NCI-H2029 treated with DMSO at 0.1 percent for 48 hours (cell line): ENCODE measurements at regions not wholly inside any gene's neighbourhood (a gene's known extent, or its start where the extent isn't known, plus 50 kb on each side); places are given as distances from the start of the nearest gene placed in this dataset.

ENCODE experiments used
- DNase-seq: peaks from one replicate; lab custom pipeline; 2025; lab: John Stamatoyannopoulos, UW

DNA sequence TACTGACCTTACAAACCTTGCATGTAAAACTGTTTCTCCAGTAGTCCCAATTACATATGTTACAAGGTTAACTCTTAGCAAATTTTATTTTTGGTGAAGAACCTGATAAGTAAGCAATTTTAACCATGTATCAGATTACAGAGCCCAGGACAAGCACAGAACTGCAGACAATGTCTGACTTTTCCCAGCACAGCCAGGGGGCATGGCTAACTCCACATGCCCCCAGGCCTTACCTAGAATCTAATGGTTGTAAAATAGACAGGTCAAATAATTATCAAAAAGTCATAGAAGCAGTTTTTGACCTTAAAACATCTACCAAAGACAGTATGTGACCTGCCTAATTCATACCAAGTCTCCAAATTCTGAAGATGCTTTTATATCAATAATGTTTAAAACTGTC is 364.1 kb downstream of the FOXO1 start:
- DNase-seq, result no peak

DNA sequence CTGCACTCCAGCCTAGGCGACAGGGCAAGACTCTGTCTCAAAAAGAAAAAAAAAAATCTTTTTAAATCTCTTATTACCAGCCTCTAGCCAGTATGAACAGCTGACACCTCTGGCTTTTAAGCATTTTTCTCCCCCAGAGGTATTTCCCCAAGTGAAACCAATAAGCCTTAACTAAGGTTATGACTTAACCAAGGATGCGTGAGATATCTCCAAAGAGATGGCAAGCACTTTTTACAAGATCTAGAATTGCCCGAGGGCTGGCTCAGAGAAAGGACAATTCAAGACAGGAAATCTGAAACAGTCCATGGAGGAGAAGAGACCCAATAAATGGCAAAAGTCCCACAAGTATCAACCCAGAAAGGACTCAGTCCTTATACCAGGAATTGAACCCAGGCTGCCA is 362.1 kb downstream of the FOXO1 start:
- DNase-seq, result no peak

DNA sequence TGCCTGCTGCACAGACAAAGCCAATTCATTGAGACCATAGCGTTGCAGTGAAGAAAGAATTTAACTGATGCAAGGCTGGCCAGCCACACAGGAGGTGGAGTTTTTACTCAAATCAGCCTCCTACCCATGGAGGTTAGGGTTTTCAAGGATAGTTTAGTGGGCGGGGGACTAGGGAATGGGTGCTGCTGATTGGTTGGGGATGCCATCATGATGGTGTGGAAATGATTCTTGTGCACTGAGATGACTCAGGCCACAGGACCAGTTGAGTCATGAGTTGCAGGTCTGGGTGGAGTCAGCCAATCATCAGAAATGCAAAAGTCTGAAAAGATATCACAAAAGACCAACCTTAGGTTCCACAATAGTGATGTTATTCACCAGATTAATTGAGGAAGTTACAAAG is 359.6 kb downstream of the FOXO1 start:
- DNase-seq, result no peak

DNA sequence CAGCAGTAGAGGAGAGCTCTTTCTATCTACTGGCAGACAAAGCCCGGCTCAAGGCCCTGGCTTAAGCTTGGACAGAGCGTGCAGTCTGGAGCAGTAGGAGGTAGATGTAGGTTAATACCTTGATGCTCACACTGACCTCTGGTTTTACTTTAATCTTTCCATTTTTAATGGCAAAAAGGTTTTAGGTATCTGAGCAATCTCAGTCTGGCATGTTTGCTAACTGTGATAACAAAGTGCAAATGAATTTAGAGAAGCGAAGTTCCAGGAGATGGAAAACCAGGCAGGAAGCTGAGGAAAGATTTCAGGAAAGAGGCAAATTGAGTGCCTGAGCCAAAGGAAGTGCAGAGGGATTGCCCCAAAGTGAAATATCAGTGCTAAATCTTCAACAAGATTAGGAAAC is 356.6 kb downstream of the FOXO1 start:
- no peak for DNase-seq

DNA sequence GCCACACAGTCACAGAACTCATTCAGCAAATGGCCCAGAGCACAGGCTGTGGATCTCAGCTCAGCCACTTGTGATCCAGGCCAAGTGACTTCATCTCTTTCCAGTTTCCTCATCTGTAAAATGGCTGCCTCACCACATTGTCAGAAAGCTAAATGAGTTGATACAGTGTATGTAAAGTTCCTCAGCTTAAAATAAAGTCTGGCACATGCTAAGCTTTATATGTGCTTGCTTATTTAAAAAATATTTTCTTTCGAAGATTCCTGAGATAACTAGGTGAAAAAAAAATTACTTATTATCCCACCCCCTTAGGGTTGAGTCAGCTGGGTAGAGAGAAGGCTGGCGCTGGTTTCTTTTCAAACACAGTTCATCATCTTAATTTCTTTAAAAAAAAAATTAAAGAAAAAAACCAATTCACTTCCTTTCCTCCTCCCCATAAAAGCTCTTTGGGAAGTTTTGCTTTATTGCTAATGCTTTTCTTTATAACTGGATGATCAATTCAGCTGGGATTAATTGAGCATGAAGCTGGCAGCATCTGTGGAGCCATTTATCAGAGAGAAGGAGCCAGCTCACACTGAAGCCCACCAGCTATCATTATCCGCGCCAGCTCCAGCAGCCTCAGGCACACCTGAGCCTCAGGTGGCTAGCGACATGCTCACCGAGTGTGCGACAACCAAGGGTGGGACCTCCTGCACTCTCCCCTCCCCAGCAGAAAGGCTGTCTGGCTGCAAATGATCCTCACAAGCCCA is 354.9 kb downstream of the FOXO1 start:
- no peak for DNase-seq

DNA sequence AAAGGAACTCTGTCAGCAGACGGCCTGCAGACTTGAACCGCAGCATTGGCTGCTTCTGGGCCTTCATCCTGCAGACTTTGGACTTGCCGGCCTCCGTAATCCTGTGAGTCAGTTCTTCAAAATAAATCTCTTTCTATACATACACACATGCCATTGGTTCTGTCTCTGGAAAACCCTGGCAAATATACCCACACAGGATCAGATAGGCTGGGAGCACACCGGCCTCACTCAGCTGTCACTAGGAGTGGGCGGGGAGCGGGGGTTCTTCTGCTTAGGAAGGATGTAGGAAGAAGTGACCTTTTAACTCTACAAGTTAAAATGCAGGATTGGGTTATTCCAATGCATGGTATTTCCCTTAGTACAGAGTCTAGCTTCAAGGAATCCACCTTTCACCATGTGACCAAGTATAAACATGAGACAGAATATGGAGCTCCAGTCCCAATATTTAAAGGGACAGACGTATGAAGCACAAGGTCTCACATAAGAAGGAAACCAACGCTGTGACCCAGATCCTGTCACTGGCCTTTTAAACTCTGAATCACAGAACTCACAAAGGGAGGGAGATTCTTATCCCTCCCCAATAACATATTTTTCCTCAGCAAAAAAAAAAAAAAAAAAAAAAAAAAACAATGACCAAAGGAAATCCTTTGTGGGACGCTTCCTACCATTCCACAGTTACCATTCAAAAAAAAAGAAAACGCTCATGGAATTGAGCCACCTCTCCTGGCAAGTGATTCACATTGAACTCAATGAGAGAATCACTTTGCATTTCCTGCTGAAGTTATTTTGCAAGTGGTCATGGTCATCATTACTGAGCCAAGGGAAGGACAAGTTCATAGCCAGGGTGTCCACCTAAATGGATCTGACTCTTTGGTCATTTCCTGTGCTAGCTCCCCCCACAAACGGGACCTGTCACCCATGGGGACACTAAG is 352.9 kb downstream of the FOXO1 start:
- no peak for DNase-seq

DNA sequence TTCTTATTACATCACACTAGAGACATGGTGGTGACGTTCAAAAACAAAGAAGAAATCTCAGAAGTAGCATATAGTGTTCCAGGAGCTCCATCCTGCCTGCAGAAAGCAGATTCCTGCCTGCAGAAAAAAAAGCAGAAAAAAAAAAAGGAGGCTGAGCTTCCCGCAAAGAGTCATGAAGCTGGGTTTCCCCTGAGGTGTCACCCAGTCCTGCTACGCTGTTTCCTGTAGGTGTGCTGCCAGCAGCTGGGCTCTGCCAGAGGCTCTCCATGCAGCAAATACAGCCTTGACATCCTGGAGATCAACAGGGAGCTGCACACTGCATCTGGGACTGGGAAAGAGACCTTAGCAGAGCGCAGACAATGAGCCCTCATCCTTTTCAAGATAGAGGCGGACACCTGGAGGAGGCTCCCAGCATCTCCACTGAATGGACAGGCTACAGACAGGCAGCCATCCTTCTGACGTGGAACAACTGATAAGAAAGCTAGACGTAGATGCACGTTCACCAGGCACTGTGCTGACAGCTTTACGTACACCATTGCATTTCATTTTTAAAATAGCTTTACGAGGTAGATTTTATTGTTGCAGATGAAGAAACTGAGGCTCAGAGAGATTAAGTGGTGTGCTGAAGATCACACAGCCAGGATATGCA is 350.9 kb downstream of the FOXO1 start:
- DNase-seq, result no peak

DNA sequence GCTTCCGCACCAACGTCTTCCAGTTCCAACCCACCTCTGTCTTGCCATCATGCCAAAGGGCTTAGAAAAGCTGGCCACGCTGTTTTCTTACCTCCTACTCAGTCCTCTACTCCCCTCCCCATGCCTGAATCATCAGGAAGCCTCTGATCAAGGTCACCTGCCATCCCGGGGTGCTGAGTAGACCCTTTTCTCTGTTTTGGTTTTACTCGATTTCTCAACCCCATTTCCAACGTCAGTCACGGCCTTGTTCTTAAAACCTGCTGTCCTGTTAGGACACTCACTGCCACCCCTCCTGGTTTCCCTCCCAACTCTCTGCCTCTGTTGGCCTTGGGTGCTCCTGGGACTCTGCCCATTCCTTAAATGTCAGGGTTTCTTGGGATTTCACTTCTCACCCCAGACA is 350.1 kb downstream of the FOXO1 start:
- no peak for DNase-seq

DNA sequence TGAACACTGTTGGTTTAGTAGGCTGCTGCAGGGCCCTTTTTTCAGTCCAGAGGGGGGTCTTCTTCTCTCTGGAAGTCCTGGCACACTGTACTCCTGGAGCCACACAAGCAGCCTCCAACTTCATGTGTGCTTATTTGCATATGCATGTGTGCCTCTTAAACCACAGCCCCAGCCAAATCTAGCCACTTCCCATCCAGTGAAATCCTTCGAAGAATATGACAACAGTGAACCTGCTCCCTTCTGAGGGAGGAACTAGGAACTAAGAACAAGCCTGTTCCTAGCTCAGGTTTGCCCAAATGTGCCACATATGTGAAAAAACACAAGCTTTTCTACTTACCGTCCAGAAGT is 348.5 kb downstream of the FOXO1 start:
- DNase-seq, result no peak

DNA sequence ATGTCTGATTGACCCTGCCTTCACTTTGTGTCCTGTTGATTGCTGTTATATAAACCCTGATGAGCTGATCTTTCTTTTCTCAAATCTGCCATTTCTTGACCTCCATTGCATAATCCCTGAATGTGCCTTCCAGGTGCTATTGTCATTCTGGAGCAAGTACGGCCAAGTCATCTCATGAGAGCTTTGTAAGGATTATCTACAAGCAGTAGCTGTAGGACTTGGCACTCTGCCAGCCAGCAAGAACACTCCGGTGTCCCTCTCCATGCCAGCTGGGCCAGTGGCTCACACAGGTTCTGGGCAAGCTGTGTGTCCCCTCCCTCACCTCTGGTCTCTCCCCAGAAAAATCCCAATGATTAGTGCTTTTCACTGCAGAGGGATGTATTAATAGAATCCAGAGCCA is 348.1 kb downstream of the FOXO1 start:
- DNase-seq, result no peak

DNA sequence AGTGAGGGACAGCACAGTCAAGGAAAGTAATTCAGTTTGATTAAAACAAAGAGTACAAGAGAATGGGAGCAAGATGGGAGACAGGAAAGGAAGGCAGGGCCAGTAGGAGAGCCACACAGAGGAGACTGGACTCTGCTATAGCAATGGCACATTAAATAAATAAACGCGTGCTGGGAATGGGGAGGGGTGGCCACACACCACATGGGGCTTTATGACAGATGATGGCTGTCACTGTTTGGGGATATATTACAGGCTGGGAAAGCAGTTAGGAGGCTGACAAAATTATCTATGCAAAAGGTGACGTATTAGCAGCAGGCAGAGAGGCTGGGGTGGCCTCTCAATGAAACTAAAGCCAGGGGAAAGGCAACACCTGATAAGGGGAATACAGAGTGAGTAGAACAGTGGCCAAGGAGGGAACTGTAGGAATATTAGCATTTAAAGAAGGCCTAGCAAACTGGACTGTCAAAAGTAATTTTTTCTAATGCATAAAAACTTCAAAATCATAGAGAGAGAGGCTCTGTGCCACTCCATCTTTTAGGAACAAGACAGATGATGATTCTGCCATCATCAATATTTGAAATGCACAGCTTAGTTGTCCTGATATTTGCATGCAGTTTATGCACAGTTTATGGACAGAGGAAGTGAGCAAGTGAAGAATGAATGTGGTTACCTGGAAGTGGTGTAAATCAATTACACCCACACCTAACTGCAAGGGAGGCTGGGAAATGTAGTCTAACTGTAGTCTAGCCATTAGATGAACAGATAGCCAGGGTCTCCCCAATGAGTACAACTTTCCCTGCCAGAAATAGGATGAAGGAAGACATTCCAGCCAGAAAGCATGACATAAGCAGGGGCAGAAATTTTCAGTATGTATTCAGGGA is 346.5 kb downstream of the FOXO1 start:
- DNase-seq, result no peak

DNA sequence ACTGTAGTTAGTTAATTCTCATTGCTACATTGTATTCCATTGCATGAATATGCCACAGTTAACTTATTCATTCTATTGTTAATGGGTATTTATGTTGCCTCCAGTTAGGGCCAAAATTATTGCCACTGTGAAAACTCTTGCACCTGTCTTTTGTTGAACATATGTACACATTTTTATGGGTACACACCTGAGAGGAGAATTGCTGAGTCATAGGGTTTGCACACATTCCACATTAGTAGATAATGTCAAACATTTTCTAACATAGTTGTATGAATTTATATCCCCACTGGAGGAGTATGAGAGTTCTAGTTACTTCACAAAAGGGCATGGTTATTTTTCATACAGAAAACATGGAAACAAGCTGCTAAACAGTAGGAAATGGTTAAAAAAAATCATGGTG is 338.4 kb downstream of the FOXO1 start:
- no peak for DNase-seq

DNA sequence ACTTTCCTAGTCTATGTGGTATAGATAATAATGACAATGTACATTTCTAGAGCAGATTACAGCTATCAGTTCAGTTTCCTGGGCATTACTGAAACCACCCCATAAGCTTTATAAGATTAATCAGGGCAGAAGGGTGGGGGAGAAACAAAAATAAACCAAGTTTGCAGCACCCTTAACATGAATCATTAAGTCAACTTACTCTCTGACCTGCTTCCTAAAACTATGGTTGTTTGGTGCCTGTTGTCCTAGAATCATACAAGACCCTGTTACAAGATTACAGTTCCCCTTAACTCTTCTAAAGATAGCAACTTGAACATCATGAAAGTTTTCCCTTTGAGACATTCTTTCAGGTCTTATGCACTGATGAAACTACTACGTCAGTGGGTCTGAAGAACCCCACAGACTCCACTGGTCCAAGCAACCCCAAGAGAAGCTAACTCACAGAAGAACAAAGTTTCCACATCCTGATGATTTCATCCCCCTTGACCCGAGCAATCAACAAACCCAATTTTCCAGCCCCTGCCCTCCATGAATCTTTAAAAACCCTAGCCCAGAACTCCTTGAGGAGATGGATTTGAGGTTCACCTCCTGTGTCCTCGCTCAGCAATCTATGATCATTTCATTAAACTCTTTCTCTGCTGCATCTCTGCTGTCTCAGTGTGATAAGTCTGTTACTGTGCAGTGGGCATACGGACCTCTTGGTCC is 336.5 kb downstream of the FOXO1 start:
- DNase-seq, result no peak

DNA sequence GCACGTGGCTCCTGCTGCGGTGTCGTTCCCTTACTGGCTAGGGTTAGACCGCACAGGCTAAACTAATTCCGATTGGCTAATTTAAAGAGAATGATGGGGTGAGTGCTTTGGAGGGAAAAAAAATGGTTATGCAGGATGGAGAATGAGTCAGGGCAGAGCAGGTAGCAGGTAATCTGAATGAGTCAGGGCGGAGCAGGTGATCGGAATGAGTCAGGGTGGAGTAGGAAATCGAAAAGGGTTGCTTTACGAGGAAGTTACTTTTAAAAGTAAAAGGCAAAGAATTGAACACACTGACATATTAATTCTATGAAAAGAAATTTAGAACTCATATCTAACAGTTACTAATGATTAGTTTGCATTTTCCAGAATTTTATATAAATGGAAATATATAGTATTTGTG is 335.5 kb downstream of the FOXO1 start:
- no peak for DNase-seq

DNA sequence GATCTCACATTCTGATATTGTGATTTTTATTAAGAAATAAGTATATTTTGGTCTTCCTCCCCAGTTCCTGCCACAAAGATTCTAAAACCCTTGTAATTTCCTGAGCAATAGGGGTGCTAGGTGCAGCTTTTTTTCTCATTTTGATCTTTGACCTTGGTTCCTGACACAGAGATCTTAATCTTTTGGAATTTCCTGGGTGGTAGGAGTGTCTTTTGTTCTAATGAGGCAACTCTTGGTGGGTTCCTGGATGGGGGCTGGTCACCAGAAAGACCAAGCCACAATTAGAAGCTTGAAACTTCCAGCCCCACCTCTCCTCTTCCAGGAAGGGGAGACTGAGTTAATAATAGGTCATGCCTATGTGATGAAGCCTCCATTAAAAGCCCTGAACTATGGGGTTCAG is 334.6 kb downstream of the FOXO1 start:
- DNase-seq, result no peak

DNA sequence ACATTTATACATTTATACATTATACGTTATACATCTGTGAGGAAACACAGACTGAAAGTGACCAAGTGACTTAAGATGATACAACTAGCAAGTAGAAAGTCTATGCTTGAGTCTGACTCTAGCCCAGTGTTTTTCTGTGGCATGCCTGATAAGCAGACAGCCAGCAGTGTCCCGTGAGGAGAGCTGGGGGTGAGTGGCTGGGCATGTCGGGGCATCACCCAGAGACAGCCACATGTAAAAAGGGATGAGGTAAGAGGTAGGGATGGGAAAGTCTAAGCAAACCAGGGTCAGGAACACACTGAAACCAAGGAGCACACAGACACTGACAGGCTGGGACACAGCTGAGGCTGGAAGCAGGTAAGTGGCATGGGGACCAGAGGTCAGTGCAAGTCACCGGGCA is 333.2 kb downstream of the FOXO1 start:
- no peak for DNase-seq

DNA sequence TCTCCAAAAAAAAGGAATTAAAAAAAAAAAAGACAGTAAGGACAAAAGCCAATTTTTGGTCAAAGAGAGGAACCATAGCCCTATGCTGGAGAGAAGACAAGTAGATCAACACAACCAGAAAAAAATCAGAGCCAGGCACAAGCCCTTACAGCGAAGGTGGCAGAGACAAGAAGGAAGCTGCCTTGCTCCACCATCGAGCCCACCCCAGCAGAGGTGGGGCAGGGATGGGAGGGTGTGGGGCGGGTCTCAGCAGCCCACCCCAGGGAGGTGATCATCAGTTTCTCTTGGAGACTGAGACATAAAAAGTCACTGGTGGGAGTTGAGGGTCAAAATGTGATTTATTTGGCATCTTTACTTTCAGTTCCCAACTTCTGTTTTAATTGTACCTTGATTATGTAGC is 332.4 kb downstream of the FOXO1 start:
- no peak for DNase-seq

DNA sequence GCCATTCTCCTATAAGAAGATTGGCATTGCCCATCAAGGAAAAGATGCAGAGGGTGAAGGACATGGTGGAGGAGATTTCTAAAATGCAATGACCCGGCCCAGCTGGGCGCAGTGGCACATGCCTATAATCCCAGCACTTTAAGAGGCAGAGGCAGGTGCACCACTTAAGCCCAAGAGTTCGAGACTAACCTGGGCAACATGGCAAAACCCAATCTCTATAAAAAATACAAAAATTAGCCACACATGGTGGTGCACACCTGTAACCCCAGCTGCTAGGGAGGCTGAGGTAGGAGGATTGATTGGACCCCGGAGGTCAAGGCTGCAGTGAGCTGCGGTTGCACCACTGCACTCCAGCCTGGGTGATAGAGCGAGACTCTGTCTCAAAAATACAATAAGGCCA is 331.8 kb downstream of the FOXO1 start:
- DNase-seq, result no peak

DNA sequence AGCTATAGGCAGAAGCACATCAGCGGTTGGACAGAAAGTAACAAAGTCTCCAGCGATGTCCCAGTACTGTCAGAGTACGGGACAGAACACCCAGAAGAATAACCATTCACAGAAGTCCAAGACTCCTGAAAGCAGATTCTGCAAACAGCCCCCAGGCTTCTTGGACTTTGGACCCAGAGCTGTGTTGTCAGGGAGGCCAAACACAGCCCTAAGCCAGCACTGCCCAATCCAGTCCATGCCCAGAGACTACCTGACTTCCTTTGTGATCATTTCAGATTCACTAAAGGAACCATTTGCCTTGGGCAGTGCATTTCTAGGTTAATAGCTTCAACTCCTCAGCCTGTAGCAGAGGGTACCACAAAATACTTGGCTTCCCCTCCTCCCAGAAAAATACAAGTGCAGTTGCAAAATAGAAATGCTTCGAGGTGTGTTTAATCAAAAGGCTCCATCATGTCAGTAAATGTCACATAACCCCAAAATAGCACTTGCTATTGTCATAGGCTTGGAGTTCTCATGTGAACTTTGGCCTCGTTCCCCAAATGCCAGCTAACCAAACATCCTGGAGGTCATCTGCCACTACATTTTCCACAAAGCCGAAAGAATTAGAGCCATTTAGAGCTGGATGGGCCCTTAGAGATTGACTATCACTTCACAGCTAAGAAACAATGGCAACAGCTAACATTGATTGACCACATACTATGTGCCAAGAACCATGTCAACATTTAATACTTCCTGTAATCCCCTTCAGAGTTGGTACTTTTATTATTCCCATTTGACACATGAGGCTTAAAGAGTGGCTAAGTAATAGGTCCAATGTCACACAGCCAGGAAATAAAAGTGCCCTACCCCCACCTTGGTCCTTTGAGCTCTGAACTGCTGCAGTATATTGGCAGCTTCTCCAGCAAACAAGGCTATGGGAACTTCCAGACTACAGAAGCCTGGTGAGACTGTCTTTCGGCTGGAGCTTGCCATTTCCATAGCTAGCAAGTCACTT is 329.9 kb downstream of the FOXO1 start:
- DNase-seq, result peak; percentile 77

DNA sequence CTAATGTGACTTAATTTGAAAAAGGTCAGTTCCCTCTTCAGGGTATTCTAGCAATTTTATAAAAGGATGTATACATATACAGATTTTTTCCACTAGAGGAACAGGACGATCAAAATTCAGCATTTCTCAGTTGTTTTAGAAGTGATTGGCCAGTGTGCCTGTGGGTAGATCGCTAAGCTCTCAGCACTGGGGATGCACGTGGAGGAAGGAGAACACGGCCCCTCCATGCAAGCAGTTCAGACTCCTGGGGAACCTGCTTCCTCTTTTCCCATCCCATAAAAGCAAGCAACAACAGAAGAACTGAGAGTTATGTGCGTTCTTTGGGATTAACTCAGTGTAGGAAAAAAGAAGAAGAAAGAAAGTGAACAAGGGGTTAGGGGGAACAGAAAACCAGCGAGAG is 328.8 kb downstream of the FOXO1 start:
- no peak for DNase-seq
